GM23248 (cell line): ENCODE measurements at regions not wholly inside any gene's neighbourhood (a gene's known extent, or its start where the extent isn't known, plus 50 kb on each side); places are given as distances from the start of the nearest gene placed in this dataset.

Experiments used
- DNase-seq: peaks from one replicate; pipeline ENCODE4 v3.0.0-alpha.2; 2015
- H2AFZ ChIP-seq: fragments of 200-600 bp; sonication (generic); 2 replicates; pipeline ENCODE4 v1.6.1; 2016; ENCODE audit warnings: antibody characterized with exemption
- H3F3A ChIP-seq: fragments of 200-600 bp; sonication (generic); 2 replicates; pipeline ENCODE4 v1.6.1; 2016; ENCODE audit warnings: mild to moderate bottlenecking, antibody characterized with exemption, mixed run types; ENCODE audit not compliant: insufficient read depth
- H3K27ac ChIP-seq: fragments of 200-600 bp; sonication (generic); 2 replicates; pipeline ENCODE4 v1.5.1; 2016; ENCODE audit warnings: mild to moderate bottlenecking
- H3K27me3 ChIP-seq: fragments of 200-600 bp; sonication (generic); replicated peaks from 2 replicates; pipeline ENCODE4 v1.6.1; 2016; ENCODE audit warnings: mild to moderate bottlenecking; ENCODE audit not compliant: insufficient read depth
- H3K36me3 ChIP-seq: fragments of 200-600 bp; sonication (generic); 2 replicates; pipeline ENCODE4 v1.6.1; 2016; ENCODE audit warnings: low read depth, mild to moderate bottlenecking
- H3K4me1 ChIP-seq: fragments of 200-600 bp; sonication (generic); 2 replicates; pipeline ENCODE4 v1.6.1; 2016; ENCODE audit warnings: mild to moderate bottlenecking; ENCODE audit not compliant: insufficient read depth
- H3K4me2 ChIP-seq: fragments of 200-600 bp; sonication (generic); one replicate; pipeline ENCODE4 v1.6.1; 2016; ENCODE audit warnings: mild to moderate bottlenecking; ENCODE audit not compliant: unreplicated experiment
- H3K4me3 ChIP-seq: fragments of 200-600 bp; sonication (generic); 2 replicates; pipeline ENCODE4 v1.5.1; 2016; ENCODE audit warnings: mild to moderate bottlenecking
- H3K79me2 ChIP-seq: fragments of 200-600 bp; sonication (generic); 2 replicates; pipeline ENCODE4 v1.6.1; 2016; ENCODE audit warnings: mild to moderate bottlenecking; ENCODE audit not compliant: insufficient read depth
- H3K9ac ChIP-seq: fragments of 200-600 bp; sonication (generic); 2 replicates; pipeline ENCODE4 v1.6.1; 2016; ENCODE audit warnings: mild to moderate bottlenecking
- H3K9me2 ChIP-seq: fragments of 200-600 bp; sonication (generic); 2 replicates; pipeline ENCODE4 v1.6.1; 2016; ENCODE audit warnings: mixed run types, mild to moderate bottlenecking, moderate library complexity; ENCODE audit not compliant: insufficient read depth
- H3K9me3 ChIP-seq: fragments of 200-600 bp; sonication (generic); one replicate; pipeline ENCODE4 v1.6.1; 2017; ENCODE audit warnings: low read depth
- H4K20me1 ChIP-seq: fragments of 200-600 bp; sonication (generic); 2 replicates; pipeline ENCODE4 v1.6.0; 2016; ENCODE audit not compliant: insufficient read depth
- EZH2 ChIP-seq: fragments of 200-600 bp; sonication (generic); IDR thresholded peaks from 2 replicates; pipeline ENCODE4 v1.6.1; 2018; ENCODE audit warnings: antibody characterized with exemption, mild to moderate bottlenecking; ENCODE audit not compliant: insufficient read depth, poor library complexity, severe bottlenecking
- EZH2phosphoT487 ChIP-seq: fragments of 200-600 bp; sonication (generic); IDR thresholded peaks from 2 replicates; pipeline ENCODE4 v1.6.1; 2018; ENCODE audit warnings: antibody characterized with exemption, moderate library complexity, mild to moderate bottlenecking, low read depth; ENCODE audit not compliant: insufficient read depth
- WGBS, 2 experiments: methylation state at CpG; one replicate each; pipeline ENCODE4 v1.1.6; 2015 to 2017; ENCODE audit warnings: low lambda C conversion rate in 2 of 2, low coverage in 1 of 2; ENCODE audit errors: missing lambda C conversion rate in 2 of 2; 5-methylcytosine and 5-hydroxymethylcytosine counted together
- in situ Hi-C: fragments of 300-500 bp; cut with MboI; formaldehyde crosslinking; loops from 2 replicates; pipeline ENCODE4 v1.15.0; 2020

DNA sequence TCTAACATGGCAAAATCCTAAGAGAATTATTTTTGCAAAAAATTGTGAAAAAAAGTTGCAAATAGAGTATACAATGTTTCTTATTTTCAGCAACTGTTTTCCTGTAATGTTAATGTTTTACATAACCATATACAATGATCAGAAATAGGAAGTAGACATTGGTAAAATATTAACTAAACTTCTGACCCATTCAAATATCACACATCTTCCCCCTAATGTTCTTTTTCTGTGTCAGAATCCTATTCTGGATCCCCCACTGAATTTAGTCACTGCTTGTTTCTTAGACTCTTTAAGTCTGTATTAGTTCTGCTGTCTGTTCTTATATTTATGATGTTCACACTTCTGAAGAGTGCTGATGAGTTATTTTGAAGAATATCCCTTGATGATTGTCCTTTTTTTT, 62.0 kb downstream of the HFE start:
- H3K27ac ChIP-seq, result no peak overlapping the region
- no peaks in the 10 kb centered on the region for H3K9me3 ChIP-seq
- DNase-seq, result no peak
- no peak overlapping the region for H3K9ac ChIP-seq
- H3K36me3 ChIP-seq, result no peaks in the 10 kb centered on the region
- no peak overlapping the region for H3K4me3 ChIP-seq
- no peaks in the 10 kb centered on the region for H3K79me2 ChIP-seq
- H2AFZ ChIP-seq, result no peak overlapping the region
- no peaks in the 10 kb centered on the region for H3K9me2 ChIP-seq
- H4K20me1 ChIP-seq, result no peaks in the 10 kb centered on the region
- H3K4me1 ChIP-seq, result no peaks in the 10 kb centered on the region
- TF ChIP-seq EZH2phosphoT487 (no peak), EZH2 (no peak)
- in situ Hi-C loops, result no loop called here
- no peaks in the 10 kb centered on the region for H3F3A ChIP-seq
- H3K4me2 ChIP-seq, result no peak overlapping the region
- no peaks in the 10 kb centered on the region for H3K27me3 ChIP-seq

DNA sequence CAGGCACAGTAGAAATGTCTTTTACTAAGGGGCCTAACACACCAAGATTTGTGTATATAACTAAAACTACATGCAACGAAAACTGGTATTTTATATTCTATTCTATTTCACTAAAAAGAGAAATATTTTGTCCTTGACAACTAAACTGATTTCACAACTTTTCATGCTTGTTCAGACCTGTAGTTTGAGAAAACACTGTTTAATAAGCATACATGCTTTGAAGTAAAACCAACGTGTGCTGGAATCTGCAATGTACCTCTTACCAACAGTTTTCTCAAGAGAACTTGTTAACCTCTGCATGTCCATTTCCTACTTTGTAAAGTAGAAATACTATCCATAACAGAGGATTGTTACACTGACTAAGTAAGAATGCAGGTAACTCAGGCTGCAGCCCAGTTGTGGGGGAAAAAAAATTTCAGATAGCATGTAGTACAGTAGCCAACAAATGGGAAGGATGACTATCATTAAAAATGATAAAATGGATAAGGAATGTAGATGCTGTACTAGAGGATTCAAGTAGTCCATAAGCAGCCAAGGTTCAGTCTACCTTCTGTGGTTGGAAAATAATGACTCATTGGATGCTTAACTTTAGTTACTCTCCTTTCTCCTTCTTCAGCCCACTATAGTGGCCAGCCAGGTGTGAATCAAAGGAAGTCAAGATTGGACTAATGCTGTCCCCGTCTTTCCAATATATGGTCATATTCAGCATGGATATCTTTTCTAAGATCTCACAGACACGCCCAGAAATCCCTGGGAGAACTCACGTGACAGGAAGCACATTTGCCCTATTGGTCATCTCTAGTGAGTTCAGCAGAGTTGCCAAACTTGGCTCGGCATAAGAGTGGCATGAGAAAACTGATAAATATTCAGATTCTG, 65.2 kb downstream of the HFE start:
- Histone ChIP-seq H3K9ac (no peak overlapping the region), H4K20me1 (no peaks in the 10 kb centered on the region), H3K36me3 (no peaks in the 10 kb centered on the region), H3F3A (peaks cover 12% of the 10 kb centered on the region), H2AFZ (no peak overlapping the region), H3K4me1 (peaks cover 11% of the 10 kb centered on the region; the same call in 1 of the 2 replicates), H3K79me2 (no peaks in the 10 kb centered on the region), H3K9me3 (no peaks in the 10 kb centered on the region), H3K4me3 (no peak overlapping the region), H3K27ac (no peak overlapping the region), H3K4me2 (no peak overlapping the region), H3K27me3 (no peaks in the 10 kb centered on the region), H3K9me2 (no peaks in the 10 kb centered on the region)
- TF ChIP-seq EZH2 (no peak), EZH2phosphoT487 (no peak)
- in situ Hi-C loops, result no loop called here
- 71 to 78% methylated on average over 6 of the region's 6 CpGs for WGBS, 2 experiments
- no peak for DNase-seq

DNA sequence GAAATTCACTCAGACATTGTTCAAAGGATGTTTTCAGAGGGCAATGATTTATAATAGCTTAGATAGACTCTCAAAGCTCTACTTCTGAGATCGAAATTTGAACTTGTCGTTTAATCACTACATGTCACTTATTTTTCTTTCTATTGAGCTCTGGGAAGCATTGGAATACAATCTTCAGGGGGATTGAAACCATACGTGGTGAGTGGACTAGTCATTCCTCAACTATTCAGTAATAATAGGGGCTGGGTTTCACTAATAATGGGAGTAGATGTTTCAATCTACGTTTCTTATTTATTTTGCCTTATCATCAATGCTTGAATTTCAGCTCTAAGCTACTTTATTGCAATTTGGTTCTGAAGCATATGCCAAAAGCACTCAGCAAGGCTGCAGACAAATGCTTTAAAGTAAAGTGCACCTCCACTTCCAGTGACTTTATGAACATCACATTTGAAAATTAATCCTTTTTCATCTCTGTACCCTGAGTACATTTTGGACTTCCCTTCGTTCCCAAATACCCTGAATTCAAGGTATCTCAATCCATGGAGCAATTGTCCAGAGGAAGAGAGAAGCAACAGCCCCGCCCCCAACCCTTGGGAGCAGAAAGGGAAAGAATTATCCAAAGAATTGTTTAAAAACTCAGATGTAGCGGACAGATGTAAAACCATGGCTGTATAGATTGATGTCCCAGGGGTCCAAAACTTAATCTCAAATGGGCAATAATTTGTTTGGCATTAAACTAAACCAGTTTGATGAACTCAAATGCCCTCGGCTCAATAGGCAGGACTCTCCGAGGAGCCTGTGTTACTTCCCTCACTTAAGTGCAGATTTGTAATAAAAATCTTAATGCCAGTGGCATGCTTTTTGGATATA, 68.1 kb downstream of the HFE start:
- WGBS, 2 experiments, result 13% methylated on average over 9 of the region's 9 CpGs
- Histone ChIP-seq H3K9ac (peak overlapping the region; percentile 90), H3K27ac (peak overlapping the region; percentile 88), H3K4me1 (peaks cover 16% of the 10 kb centered on the region), H3K9me3 (no peaks in the 10 kb centered on the region), H3K4me2 (peak overlapping the region; percentile 91), H2AFZ (peak overlapping the region; percentile 88), H3F3A (peaks cover 36% of the 10 kb centered on the region), H4K20me1 (no peaks in the 10 kb centered on the region), H3K36me3 (no peaks in the 10 kb centered on the region), H3K4me3 (peak overlapping the region; percentile 94), H3K79me2 (peaks cover 12% of the 10 kb centered on the region), H3K27me3 (no peaks in the 10 kb centered on the region), H3K9me2 (no peaks in the 10 kb centered on the region)
- in situ Hi-C loops, result no loop called here
- TF ChIP-seq EZH2phosphoT487, result no peak
- no peak for TF ChIP-seq EZH2
- DNase-seq, result peak; percentile 52

DNA sequence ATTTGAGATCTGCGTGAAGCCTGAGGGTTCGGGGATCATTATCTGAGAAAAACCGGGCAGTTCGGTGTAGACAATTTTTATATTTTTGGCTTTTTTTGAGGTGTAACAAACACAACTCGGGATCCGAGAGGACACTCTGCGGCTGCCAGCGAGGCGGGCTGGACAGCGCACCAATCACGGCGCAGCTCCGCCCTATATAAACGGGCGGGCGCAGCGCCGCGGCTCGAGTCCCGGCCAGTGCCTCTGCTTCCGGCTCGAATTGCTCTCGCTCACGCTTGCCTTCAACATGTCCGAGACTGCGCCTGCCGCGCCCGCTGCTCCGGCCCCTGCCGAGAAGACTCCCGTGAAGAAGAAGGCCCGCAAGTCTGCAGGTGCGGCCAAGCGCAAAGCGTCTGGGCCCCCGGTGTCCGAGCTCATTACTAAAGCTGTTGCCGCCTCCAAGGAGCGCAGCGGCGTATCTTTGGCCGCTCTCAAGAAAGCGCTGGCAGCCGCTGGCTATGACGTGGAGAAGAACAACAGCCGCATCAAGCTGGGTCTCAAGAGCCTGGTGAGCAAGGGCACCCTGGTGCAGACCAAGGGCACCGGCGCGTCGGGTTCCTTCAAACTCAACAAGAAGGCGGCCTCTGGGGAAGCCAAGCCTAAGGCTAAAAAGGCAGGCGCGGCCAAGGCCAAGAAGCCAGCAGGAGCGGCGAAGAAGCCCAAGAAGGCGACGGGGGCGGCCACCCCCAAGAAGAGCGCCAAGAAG, 69.0 kb downstream of the HFE start:
- H2AFZ ChIP-seq, result peak overlapping the region; percentile 88
- H3K79me2 ChIP-seq, result peaks cover 22% of the 10 kb centered on the region
- H3K27me3 ChIP-seq, result no peaks in the 10 kb centered on the region
- in situ Hi-C loops, result no loop called here
- peaks cover 16% of the 10 kb centered on the region for H3K4me1 ChIP-seq
- TF ChIP-seq EZH2phosphoT487 (no peak), EZH2 (no peak)
- H3K9ac ChIP-seq, result peak overlapping the region; percentile 90
- 1% methylated on average over 60 to 61 of the region's 61 CpGs for WGBS, 2 experiments
- H3K9me3 ChIP-seq, result no peaks in the 10 kb centered on the region
- peak overlapping the region; percentile 88 for H3K27ac ChIP-seq
- peak overlapping the region; percentile 91 for H3K4me2 ChIP-seq
- no peaks in the 10 kb centered on the region for H3K9me2 ChIP-seq
- peak overlapping the region; percentile 94 for H3K4me3 ChIP-seq
- H3F3A ChIP-seq, result peaks cover 36% of the 10 kb centered on the region
- peak; percentile 95 for DNase-seq
- no peaks in the 10 kb centered on the region for H3K36me3 ChIP-seq
- H4K20me1 ChIP-seq, result no peaks in the 10 kb centered on the region
